HG03025 (cell line): ENCODE measurements at regions not wholly inside any gene's neighbourhood (a gene's known extent, or its start where the extent isn't known, plus 50 kb on each side); places are given as distances from the start of the nearest gene placed in this dataset.
"Not testable (repeated sequence)": the region's sequence is repeated elsewhere in the genome, so short reads cannot be mapped to it uniquely, and the experiment has no call there.

Source experiments
- ATAC-seq: cut with Tn5 transposase; IDR thresholded peaks from one replicate; pipeline ENCODE4 v1.9.1; 2021; ENCODE audit warnings: mild to moderate bottlenecking, moderate library complexity; ENCODE audit not compliant: unreplicated experiment, low FRiP score

DNA sequence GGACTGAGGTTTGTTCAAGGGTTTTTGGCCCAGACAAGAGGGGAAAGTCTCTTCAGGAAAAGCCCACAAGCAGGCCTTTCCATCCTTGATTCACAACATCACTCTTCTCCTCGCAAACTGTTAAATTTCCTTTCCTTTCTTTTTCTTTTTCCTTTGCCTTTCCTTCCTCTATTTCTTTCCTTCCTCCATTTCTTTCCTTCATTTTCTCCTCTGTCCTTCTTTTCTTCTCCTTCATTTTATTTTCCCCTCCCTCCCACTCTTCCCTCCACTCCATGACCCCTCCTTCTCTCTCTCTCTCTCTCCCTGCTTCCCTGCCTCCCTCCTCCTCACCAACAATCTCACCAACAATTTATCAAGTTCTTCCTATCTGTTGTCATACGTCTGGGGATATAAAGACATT is 89.1 kb downstream of the FAM72B start:
- ATAC-seq, result not testable (repeated sequence)

GRCh38 chr1:121097127-121097866 is 86.8 kb downstream of the FAM72B start:
- peak; percentile 92 for ATAC-seq

DNA sequence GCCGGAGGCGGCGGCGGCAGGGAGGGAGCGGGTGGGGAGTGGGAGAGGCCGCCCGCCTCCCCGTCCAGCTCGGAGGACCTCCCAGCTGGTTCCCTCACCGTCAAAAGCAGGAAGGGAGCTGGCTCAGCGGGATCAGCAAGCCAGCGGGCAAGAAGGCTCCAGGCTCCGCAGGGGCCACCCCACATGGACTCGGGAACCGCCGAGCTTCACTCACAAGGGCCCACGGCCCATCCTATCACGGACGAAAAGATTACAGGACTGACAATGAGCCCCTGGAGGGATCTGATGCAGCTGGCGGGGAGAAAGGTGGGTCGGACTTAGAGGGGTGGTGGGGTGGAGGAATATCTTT is 86.3 kb downstream of the FAM72B start:
- not testable (repeated sequence) for ATAC-seq

DNA sequence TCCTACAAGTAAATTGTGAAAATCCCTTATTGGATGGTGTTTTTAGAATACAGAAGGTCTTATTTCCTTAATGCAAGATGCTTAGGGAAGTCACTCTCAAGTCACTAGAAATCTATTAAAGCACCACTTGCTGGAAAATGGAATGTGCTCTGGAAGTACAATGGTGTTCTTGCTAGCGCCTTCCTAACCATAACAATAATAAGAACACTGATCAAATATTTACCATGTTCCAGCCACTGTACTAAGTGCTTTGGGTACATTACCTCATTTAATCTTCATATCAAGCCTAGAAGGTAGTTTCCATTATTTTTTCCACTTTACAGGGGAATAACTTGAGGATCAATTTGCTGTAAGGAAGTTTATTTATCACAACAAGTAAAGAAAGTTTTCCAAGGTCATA is 75.1 kb downstream of the FAM72B start:
- not testable (repeated sequence) for ATAC-seq

DNA sequence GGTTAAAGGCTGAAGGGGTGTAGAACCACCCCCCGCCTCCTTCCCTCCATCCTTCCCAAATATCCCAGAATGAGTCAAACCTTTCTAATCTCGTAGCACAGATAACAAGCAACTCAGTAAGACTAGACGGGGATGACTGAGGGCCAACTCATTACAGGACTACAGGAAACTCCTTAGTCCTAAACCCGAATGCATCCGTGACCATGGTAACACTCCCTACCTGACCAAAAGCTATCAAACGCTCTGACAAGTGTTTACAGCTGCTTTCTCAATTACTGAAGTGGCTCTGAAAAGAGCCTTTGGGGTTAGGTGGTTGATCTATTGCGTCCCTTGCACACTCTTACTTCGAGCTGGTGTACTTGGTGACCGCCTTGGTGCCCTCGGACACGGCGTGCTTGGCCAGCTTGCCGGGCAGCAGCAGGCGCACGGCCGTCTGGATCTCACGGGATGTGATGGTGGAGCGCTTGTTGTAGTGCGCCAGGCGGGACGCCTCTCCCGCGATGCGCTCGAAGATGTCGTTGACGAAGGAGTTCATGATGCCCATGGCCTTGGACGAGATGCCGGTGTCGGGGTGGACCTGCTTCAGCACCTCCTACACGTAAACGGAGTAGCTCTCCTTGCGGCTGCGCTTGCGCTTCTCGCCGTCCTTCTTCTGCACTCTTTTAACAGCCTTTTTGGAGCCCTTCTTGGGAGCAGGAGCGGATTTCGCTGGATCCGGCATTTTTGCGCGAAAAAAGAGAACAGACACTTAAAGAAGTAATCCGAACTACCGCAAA is 67.4 kb downstream of the FAM72B start:
- not testable (repeated sequence) for ATAC-seq

DNA sequence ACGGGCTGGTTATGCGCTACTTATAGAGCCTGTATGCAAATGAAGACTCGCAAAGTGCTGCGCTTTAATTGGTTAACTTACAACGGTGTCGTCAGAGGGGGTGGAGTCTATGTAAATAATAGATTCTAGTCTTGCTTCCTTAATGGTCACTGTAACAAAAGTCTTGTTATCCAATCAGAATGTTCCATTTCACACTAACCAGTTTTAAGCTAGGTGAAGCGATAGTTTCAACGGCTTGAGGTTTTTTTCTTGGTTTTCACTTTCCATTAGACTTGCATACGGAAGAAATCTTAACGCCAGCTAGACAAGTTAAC is 66.9 kb downstream of the FAM72B start:
- not testable (repeated sequence) for ATAC-seq

DNA sequence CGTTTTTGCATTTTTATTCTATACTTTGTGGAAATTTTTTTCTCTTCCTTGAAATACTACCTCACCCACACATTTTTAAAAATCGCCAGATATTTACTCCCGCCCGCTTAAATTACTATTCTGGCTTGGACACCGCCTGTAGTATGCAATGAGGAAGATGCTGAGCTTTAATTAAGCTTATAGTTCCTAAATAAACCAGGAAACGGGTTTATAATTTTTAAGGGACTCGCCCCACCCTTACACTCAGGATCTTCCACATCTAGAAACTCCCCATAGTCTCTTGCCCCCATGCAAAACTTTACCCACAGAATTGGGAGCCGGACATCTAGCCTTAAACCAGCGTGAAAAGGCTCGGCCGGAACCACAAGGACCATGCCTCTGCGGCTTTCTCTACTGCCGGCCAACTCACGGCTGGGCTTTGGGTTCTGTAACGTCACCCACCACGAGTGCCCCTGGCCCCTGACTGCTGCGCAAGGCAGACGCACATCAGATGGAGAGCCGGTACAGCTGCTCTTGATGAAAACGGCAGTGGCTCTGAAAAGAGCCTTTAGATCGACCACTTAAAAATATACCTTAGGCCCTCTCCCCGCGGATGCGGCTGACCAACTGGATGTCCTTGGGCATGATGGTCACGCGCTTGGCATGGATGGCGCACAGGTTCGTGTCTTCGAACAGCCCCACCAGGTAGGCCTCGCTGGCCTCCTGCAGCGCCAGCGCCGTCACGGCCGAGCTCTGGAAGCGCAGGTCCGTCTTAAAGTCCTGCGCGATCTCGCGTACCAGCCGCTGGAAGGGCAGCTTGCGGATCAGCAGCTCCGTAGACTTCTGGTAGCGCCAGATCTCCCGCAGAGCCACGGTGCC is 66.3 kb downstream of the FAM72B start:
- not testable (repeated sequence) for ATAC-seq
